ENCODE measurements at regions not wholly inside any gene's neighbourhood (a gene's known extent, or its start where the extent isn't known, plus 50 kb on each side); places are given as distances from the start of the nearest gene placed in this dataset.

- H3K27ac ChIP-seq: no peak overlapping the region
- no peaks in the 10 kb centered on the region for H3K36me3 ChIP-seq (replicated peaks in 1 of 2; ENCODE audit: insufficient read depth in 1 of 2, low read depth in 2 of 2)
- no peak for ATAC-seq
- no peak overlapping the region for H3K4me3 ChIP-seq
- H3K4me1 ChIP-seq: no peaks in the 10 kb centered on the region
- H3K9me3 ChIP-seq: no peaks in the 10 kb centered on the region
- intact Hi-C loops (cut with DNase I): no loop called here
- no peak for DNase-seq
- no peaks in the 10 kb centered on the region for H3K27me3 ChIP-seq
- WGBS, 2 donors: 58 to 62% methylated on average over 3 of the region's 3 CpGs
- no peak for TF ChIP-seq POLR2A (IDR thresholded peaks at IDR 0.05)
- TF ChIP-seq CTCF (IDR thresholded peaks at IDR 0.05): no peak
Observed at GRCh38 chr1:56175211-56175610, 404.2 kb downstream of the PLPP3 start.

- Histone ChIP-seq H3K4me3 (no peak overlapping the region), H3K36me3 (replicated peaks in 1 of 2; ENCODE audit: insufficient read depth in 1 of 2, low read depth in 2 of 2) (no peaks in the 10 kb centered on the region), H3K27ac (no peak overlapping the region), H3K9me3 (no peaks in the 10 kb centered on the region), H3K4me1 (no peaks in the 10 kb centered on the region), H3K27me3 (no peaks in the 10 kb centered on the region)
- 54 to 66% methylated on average over 1 of the region's 1 CpG for WGBS, 2 donors
- TF ChIP-seq POLR2A (IDR thresholded peaks at IDR 0.05): no peak
- TF ChIP-seq CTCF (IDR thresholded peaks at IDR 0.05): no peak
- ATAC-seq (no peak), DNase-seq (no peak)
- intact Hi-C loops (cut with DNase I): no loop called here
Observed at GRCh38 chr1:56174176-56174885, 405.0 kb downstream of the PLPP3 start.

GRCh38 chr1:56173736-56174135 lies 405.6 kb downstream of the PLPP3 start:
- WGBS, 2 donors: 61 to 67% methylated on average over 1 of the region's 1 CpG
- Histone ChIP-seq H3K4me1 (no peaks in the 10 kb centered on the region), H3K27ac (no peak overlapping the region), H3K27me3 (no peaks in the 10 kb centered on the region), H3K9me3 (no peaks in the 10 kb centered on the region), H3K4me3 (no peak overlapping the region), H3K36me3 (replicated peaks in 1 of 2; ENCODE audit: insufficient read depth in 1 of 2, low read depth in 2 of 2) (no peaks in the 10 kb centered on the region)
- TF ChIP-seq POLR2A (IDR thresholded peaks at IDR 0.05): no peak
- TF ChIP-seq CTCF (IDR thresholded peaks at IDR 0.05): no peak
- DNase-seq: no peak
- intact Hi-C loops (cut with DNase I): no loop called here
- no peak for ATAC-seq

GRCh38 chr1:56171670-56172069 lies 407.7 kb downstream of the PLPP3 start:
- H3K4me1 ChIP-seq: no peaks in the 10 kb centered on the region
- H3K27ac ChIP-seq: no peak overlapping the region
- H3K36me3 ChIP-seq (replicated peaks in 1 of 2; ENCODE audit: insufficient read depth in 1 of 2, low read depth in 2 of 2): no peaks in the 10 kb centered on the region
- ATAC-seq (no peak), DNase-seq (no peak)
- intact Hi-C loops (cut with DNase I): no loop called here
- H3K9me3 ChIP-seq: no peaks in the 10 kb centered on the region
- TF ChIP-seq POLR2A (IDR thresholded peaks at IDR 0.05): no peak
- no peak for TF ChIP-seq CTCF (IDR thresholded peaks at IDR 0.05)
- WGBS, 2 donors: 33 to 38% methylated on average over 1 of the region's 1 CpG
- no peak overlapping the region for H3K4me3 ChIP-seq
- H3K27me3 ChIP-seq: no peaks in the 10 kb centered on the region

DNA sequence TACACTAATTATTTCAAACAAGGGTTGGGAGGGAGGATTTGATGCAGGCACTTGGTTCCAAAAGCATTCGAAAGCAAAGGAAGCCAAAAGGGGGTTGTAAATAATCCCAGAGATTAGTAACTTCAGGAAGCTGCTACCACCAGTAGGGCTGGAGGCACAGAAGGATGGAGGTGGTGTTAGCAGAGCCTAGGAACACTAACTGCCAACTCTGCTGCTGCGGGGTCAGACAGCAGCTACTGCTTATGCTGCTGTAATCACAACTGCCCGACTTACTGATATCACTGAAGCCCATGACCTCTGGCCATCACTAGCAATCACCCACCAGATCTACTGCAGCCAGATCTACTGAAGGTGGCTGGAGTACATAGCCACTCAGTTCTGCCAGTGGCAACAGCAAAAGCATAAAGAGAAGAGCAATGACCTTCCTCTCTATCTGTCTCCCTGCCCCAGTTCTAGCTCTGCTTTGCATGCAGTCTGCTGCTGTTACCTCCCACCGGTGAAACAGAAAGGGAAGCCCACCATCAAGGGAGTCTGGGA lies 408.5 kb downstream of the PLPP3 start:
- WGBS, 2 donors: 64 to 67% methylated on average over 4 of the region's 4 CpGs
- no peak for ATAC-seq

More for the DNA sequence above, 408.5 kb downstream of the PLPP3 start:
- no peaks in the 10 kb centered on the region for H3K27me3 ChIP-seq
- intact Hi-C loops (cut with DNase I): no loop called here
- no peak overlapping the region for H3K27ac ChIP-seq
- H3K36me3 ChIP-seq (replicated peaks in 1 of 2; ENCODE audit: insufficient read depth in 1 of 2, low read depth in 2 of 2): no peaks in the 10 kb centered on the region
- H3K4me1 ChIP-seq: no peaks in the 10 kb centered on the region
- no peak overlapping the region for H3K4me3 ChIP-seq
- no peaks in the 10 kb centered on the region for H3K9me3 ChIP-seq
- no peak for DNase-seq
- TF ChIP-seq POLR2A (IDR thresholded peaks at IDR 0.05) (no peak), CTCF (IDR thresholded peaks at IDR 0.05) (no peak)
